Skeletal muscle tissue (tissue), 3 donors: ENCODE measurements at regions not wholly inside any gene's neighbourhood (a gene's known extent, or its start where the extent isn't known, plus 50 kb on each side); places are given as distances from the start of the nearest gene placed in this dataset.

Experiments used
- H3K27ac ChIP-seq: one replicate; pipeline ENCODE4 v1.7.0; 2013; ENCODE audit warnings: mild to moderate bottlenecking, low read depth, low read length, inconsistent platforms
- H3K27me3 ChIP-seq, 3 donors: one replicate each; pipeline ENCODE4 v1.7.0; 2013; ENCODE audit warnings: low read length in 3 of 3; ENCODE audit not compliant: control insufficient read depth in 3 of 3, insufficient read depth in 3 of 3
- H3K36me3 ChIP-seq, 3 donors: one replicate each; pipeline ENCODE4 v1.7.0; 2013; ENCODE audit warnings: low read length in 3 of 3; ENCODE audit not compliant: control insufficient read depth in 3 of 3, insufficient read depth in 3 of 3
- H3K4me1 ChIP-seq, 3 donors: one replicate each; pipeline ENCODE4 v1.7.0; 2013; ENCODE audit warnings: low read length in 3 of 3, mild to moderate bottlenecking in 3 of 3; ENCODE audit not compliant: control insufficient read depth in 3 of 3, insufficient read depth in 3 of 3
- H3K4me3 ChIP-seq, 3 donors: one replicate each; pipeline ENCODE4 v1.7.0; 2013; ENCODE audit warnings: low read length in 3 of 3
- H3K9ac ChIP-seq, 3 donors: one replicate each; pipeline ENCODE4 v1.7.0; 2013; ENCODE audit warnings: low read length in 3 of 3, mild to moderate bottlenecking in 3 of 3, moderate library complexity in 2 of 3, low read depth in 1 of 3
- H3K9me3 ChIP-seq, 3 donors: one replicate each; pipeline ENCODE4 v1.7.0; 2013; ENCODE audit warnings: low read length in 3 of 3; ENCODE audit not compliant: control insufficient read depth in 3 of 3
- donor health status: Osteomylitis.

- no peak overlapping the region for H3K27ac ChIP-seq
- no peaks in the 10 kb centered on the region for H3K4me1 ChIP-seq
- H3K4me3 ChIP-seq, result no peak overlapping the region
- H3K27me3 ChIP-seq, result no peaks in the 10 kb centered on the region
- H3K9me3 ChIP-seq, result peaks cover 0 to 5% (median 0%) of the 10 kb centered on the region in 3 donors
- H3K9ac ChIP-seq, result no peak overlapping the region
- no peaks in the 10 kb centered on the region for H3K36me3 ChIP-seq
These were observed 161.8 kb upstream of the VLDLR start for GRCh38 chr9:2459756-2460155.

GRCh38 chr9:2461892-2462291 lies 159.7 kb upstream of the VLDLR start:
- H3K9ac ChIP-seq, result no peak overlapping the region
- no peaks in the 10 kb centered on the region for H3K36me3 ChIP-seq
- H3K9me3 ChIP-seq, result peaks cover 0 to 5% (median 0%) of the 10 kb centered on the region in 3 donors
- H3K4me3 ChIP-seq, result no peak overlapping the region
- H3K27ac ChIP-seq, result no peak overlapping the region
- peaks cover 0 to 3% (median 0%) of the 10 kb centered on the region in 3 donors for H3K4me1 ChIP-seq
- H3K27me3 ChIP-seq, result no peaks in the 10 kb centered on the region

GRCh38 chr9:2464624-2465023 lies 157.0 kb upstream of the VLDLR start:
- H3K4me3 ChIP-seq, result no peak overlapping the region
- H3K36me3 ChIP-seq, result no peaks in the 10 kb centered on the region
- peaks cover 0 to 5% (median 0%) of the 10 kb centered on the region in 3 donors for H3K9me3 ChIP-seq
- peaks cover 0 to 3% (median 0%) of the 10 kb centered on the region in 3 donors for H3K4me1 ChIP-seq
- no peaks in the 10 kb centered on the region for H3K27me3 ChIP-seq
- H3K9ac ChIP-seq, result no peak overlapping the region
- H3K27ac ChIP-seq, result no peak overlapping the region

GRCh38 chr9:2465516-2465915 lies 156.1 kb upstream of the VLDLR start:
- H3K27ac ChIP-seq, result no peak overlapping the region
- no peak overlapping the region for H3K4me3 ChIP-seq
- H3K9ac ChIP-seq, result no peak overlapping the region
- H3K4me1 ChIP-seq, result peaks cover 0 to 3% (median 3%) of the 10 kb centered on the region in 3 donors
- no peaks in the 10 kb centered on the region for H3K27me3 ChIP-seq
- peaks cover 0 to 5% (median 0%) of the 10 kb centered on the region in 3 donors for H3K9me3 ChIP-seq
- H3K36me3 ChIP-seq, result no peaks in the 10 kb centered on the region

GRCh38 chr9:2465921-2466460 lies 155.6 kb upstream of the VLDLR start:
- Histone ChIP-seq H3K9ac (no peak overlapping the region), H3K36me3 (no peaks in the 10 kb centered on the region), H3K4me3 (no peak overlapping the region), H3K9me3 (peaks cover 0 to 5% (median 0%) of the 10 kb centered on the region in 3 donors), H3K27ac (no peak overlapping the region), H3K4me1 (peaks cover 0 to 3% (median 3%) of the 10 kb centered on the region in 3 donors), H3K27me3 (no peaks in the 10 kb centered on the region)

- Histone ChIP-seq H3K27ac (no peak overlapping the region), H3K36me3 (no peaks in the 10 kb centered on the region), H3K4me3 (no peak overlapping the region), H3K4me1 (peaks cover 0 to 3% (median 3%) of the 10 kb centered on the region in 3 donors), H3K9ac (no peak overlapping the region), H3K9me3 (peaks cover 0 to 5% (median 0%) of the 10 kb centered on the region in 3 donors), H3K27me3 (no peaks in the 10 kb centered on the region)
These were observed 154.9 kb upstream of the VLDLR start for GRCh38 chr9:2466703-2467102.

- H3K9ac ChIP-seq, result no peak overlapping the region
- no peak overlapping the region for H3K4me3 ChIP-seq
- no peaks in the 10 kb centered on the region for H3K27me3 ChIP-seq
- no peaks in the 10 kb centered on the region for H3K36me3 ChIP-seq
- H3K9me3 ChIP-seq, result peaks cover 0 to under 1% (median 0%) of the 10 kb centered on the region in 3 donors
- H3K27ac ChIP-seq, result no peak overlapping the region
- peaks cover 0 to 3% (median 3%) of the 10 kb centered on the region in 3 donors for H3K4me1 ChIP-seq
These were observed 151.8 kb upstream of the VLDLR start for GRCh38 chr9:2469681-2470221.

GRCh38 chr9:2473681-2474080 lies 147.9 kb upstream of the VLDLR start:
- H3K36me3 ChIP-seq, result no peaks in the 10 kb centered on the region
- peaks cover 0 to 3% (median 1%) of the 10 kb centered on the region in 3 donors for H3K4me1 ChIP-seq
- no peak overlapping the region for H3K9ac ChIP-seq
- no peaks in the 10 kb centered on the region for H3K9me3 ChIP-seq
- no peak overlapping the region for H3K4me3 ChIP-seq
- no peaks in the 10 kb centered on the region for H3K27me3 ChIP-seq
- no peak overlapping the region for H3K27ac ChIP-seq

GRCh38 chr9:2477755-2478154 lies 143.8 kb upstream of the VLDLR start:
- Histone ChIP-seq H3K27ac (no peak overlapping the region), H3K4me1 (peaks cover 0 to 2% (median 0%) of the 10 kb centered on the region in 3 donors), H3K9me3 (no peaks in the 10 kb centered on the region), H3K9ac (no peak overlapping the region), H3K36me3 (no peaks in the 10 kb centered on the region), H3K27me3 (no peaks in the 10 kb centered on the region), H3K4me3 (no peak overlapping the region)

GRCh38 chr9:2478421-2478820 lies 143.2 kb upstream of the VLDLR start:
- Histone ChIP-seq H3K4me3 (no peak overlapping the region), H3K27me3 (no peaks in the 10 kb centered on the region), H3K27ac (no peak overlapping the region), H3K9me3 (no peaks in the 10 kb centered on the region), H3K4me1 (peaks cover 0 to 2% (median 0%) of the 10 kb centered on the region in 3 donors), H3K36me3 (no peaks in the 10 kb centered on the region), H3K9ac (no peak overlapping the region)
